ENCODE measurements at regions not wholly inside any gene's neighbourhood (a gene's known extent, or its start where the extent isn't known, plus 50 kb on each side); places are given as distances from the start of the nearest gene placed in this dataset.

GRCh38 chr5:121526908-121527307, 324.8 kb upstream of the FTMT start:
- TF ChIP-seq CTCF (conservative IDR thresholded peaks at IDR 0.05) (no peak), ZFX (IDR thresholded peaks at IDR 0.05) (no peak)

Measured in C4-2B (cell line).